GM23248 (cell line): ENCODE measurements at regions not wholly inside any gene's neighbourhood (a gene's known extent, or its start where the extent isn't known, plus 50 kb on each side); places are given as distances from the start of the nearest gene placed in this dataset.
"Not testable (repeated sequence)": the region's sequence is repeated elsewhere in the genome, so short reads cannot be mapped to it uniquely, and the experiment has no call there.

ENCODE experiments used
- DNase-seq: peaks from one replicate; pipeline ENCODE4 v3.0.0-alpha.2; 2015
- H2AFZ ChIP-seq: fragments of 200-600 bp; sonication (generic); 2 replicates; pipeline ENCODE4 v1.6.1; 2016; ENCODE audit warnings: antibody characterized with exemption
- H3F3A ChIP-seq: fragments of 200-600 bp; sonication (generic); 2 replicates; pipeline ENCODE4 v1.6.1; 2016; ENCODE audit warnings: mild to moderate bottlenecking, antibody characterized with exemption, mixed run types; ENCODE audit not compliant: insufficient read depth
- H3K27ac ChIP-seq: fragments of 200-600 bp; sonication (generic); 2 replicates; pipeline ENCODE4 v1.5.1; 2016; ENCODE audit warnings: mild to moderate bottlenecking
- H3K27me3 ChIP-seq: fragments of 200-600 bp; sonication (generic); replicated peaks from 2 replicates; pipeline ENCODE4 v1.6.1; 2016; ENCODE audit warnings: mild to moderate bottlenecking; ENCODE audit not compliant: insufficient read depth
- H3K36me3 ChIP-seq: fragments of 200-600 bp; sonication (generic); 2 replicates; pipeline ENCODE4 v1.6.1; 2016; ENCODE audit warnings: low read depth, mild to moderate bottlenecking
- H3K4me1 ChIP-seq: fragments of 200-600 bp; sonication (generic); 2 replicates; pipeline ENCODE4 v1.6.1; 2016; ENCODE audit warnings: mild to moderate bottlenecking; ENCODE audit not compliant: insufficient read depth
- H3K4me2 ChIP-seq: fragments of 200-600 bp; sonication (generic); one replicate; pipeline ENCODE4 v1.6.1; 2016; ENCODE audit warnings: mild to moderate bottlenecking; ENCODE audit not compliant: unreplicated experiment
- H3K4me3 ChIP-seq: fragments of 200-600 bp; sonication (generic); 2 replicates; pipeline ENCODE4 v1.5.1; 2016; ENCODE audit warnings: mild to moderate bottlenecking
- H3K79me2 ChIP-seq: fragments of 200-600 bp; sonication (generic); 2 replicates; pipeline ENCODE4 v1.6.1; 2016; ENCODE audit warnings: mild to moderate bottlenecking; ENCODE audit not compliant: insufficient read depth
- H3K9ac ChIP-seq: fragments of 200-600 bp; sonication (generic); 2 replicates; pipeline ENCODE4 v1.6.1; 2016; ENCODE audit warnings: mild to moderate bottlenecking
- H3K9me2 ChIP-seq: fragments of 200-600 bp; sonication (generic); 2 replicates; pipeline ENCODE4 v1.6.1; 2016; ENCODE audit warnings: mixed run types, mild to moderate bottlenecking, moderate library complexity; ENCODE audit not compliant: insufficient read depth
- H3K9me3 ChIP-seq: fragments of 200-600 bp; sonication (generic); one replicate; pipeline ENCODE4 v1.6.1; 2017; ENCODE audit warnings: low read depth
- H4K20me1 ChIP-seq: fragments of 200-600 bp; sonication (generic); 2 replicates; pipeline ENCODE4 v1.6.0; 2016; ENCODE audit not compliant: insufficient read depth
- EZH2 ChIP-seq: fragments of 200-600 bp; sonication (generic); IDR thresholded peaks from 2 replicates; pipeline ENCODE4 v1.6.1; 2018; ENCODE audit warnings: antibody characterized with exemption, mild to moderate bottlenecking; ENCODE audit not compliant: insufficient read depth, poor library complexity, severe bottlenecking
- EZH2phosphoT487 ChIP-seq: fragments of 200-600 bp; sonication (generic); IDR thresholded peaks from 2 replicates; pipeline ENCODE4 v1.6.1; 2018; ENCODE audit warnings: antibody characterized with exemption, moderate library complexity, mild to moderate bottlenecking, low read depth; ENCODE audit not compliant: insufficient read depth
- whole genome bisulfite sequencing, 2 experiments: methylation state at CpG; one replicate each; pipeline ENCODE4 v1.1.6; 2015 to 2017; ENCODE audit warnings: low lambda C conversion rate in 2 of 2, low coverage in 1 of 2; ENCODE audit errors: missing lambda C conversion rate in 2 of 2; 5-methylcytosine and 5-hydroxymethylcytosine counted together
- in situ Hi-C: fragments of 300-500 bp; cut with MboI; formaldehyde crosslinking; loops from 2 replicates; pipeline ENCODE4 v1.15.0; 2020

- no peak overlapping the region for H3K27ac ChIP-seq
- in situ Hi-C loops: no loop called here
- no peaks in the 10 kb centered on the region for H3K9me3 ChIP-seq
- no peaks in the 10 kb centered on the region for H3K27me3 ChIP-seq
- H3K79me2 ChIP-seq: no peaks in the 10 kb centered on the region
- DNase-seq: no peak
- H3K36me3 ChIP-seq: no peaks in the 10 kb centered on the region
- H2AFZ ChIP-seq: no peak overlapping the region
- TF ChIP-seq EZH2phosphoT487 (no peak), EZH2 (no peak)
- H3K9ac ChIP-seq: no peak overlapping the region
- H3K4me3 ChIP-seq: no peak overlapping the region
- no peaks in the 10 kb centered on the region for H3F3A ChIP-seq
- WGBS, 2 experiments: 34% methylated on average over 59 to 61 of the region's 105 CpGs
- H3K9me2 ChIP-seq: no peaks in the 10 kb centered on the region
- H4K20me1 ChIP-seq: no peaks in the 10 kb centered on the region
- no peak overlapping the region for H3K4me2 ChIP-seq
- no peaks in the 10 kb centered on the region for H3K4me1 ChIP-seq
These were observed 251.4 kb downstream of the ANKRD30B start for GRCh38 chr18:14999085-14999975.

GRCh38 chr18:15000119-15001037, 252.4 kb downstream of the ANKRD30B start:
- H4K20me1 ChIP-seq, H3K36me3 ChIP-seq, H3K79me2 ChIP-seq, in situ Hi-C loops, H3K27me3 ChIP-seq, H3K4me1 ChIP-seq, H3F3A ChIP-seq, H3K27ac ChIP-seq, H3K9me3 ChIP-seq, H3K4me3 ChIP-seq, DNase-seq, H3K9ac ChIP-seq, H3K9me2 ChIP-seq, H3K4me2 ChIP-seq, H2AFZ ChIP-seq: not testable (repeated sequence)
- WGBS, 2 experiments: 46 to 56% methylated on average over 35 to 36 of the region's 54 CpGs

- whole genome bisulfite sequencing, 2 experiments: 62 to 65% methylated on average over 11 to 21 of the region's 21 CpGs
- H3K9me3 ChIP-seq, H3K79me2 ChIP-seq, H3K4me1 ChIP-seq, H3K27ac ChIP-seq, H3K9me2 ChIP-seq, H3K9ac ChIP-seq, H3K4me3 ChIP-seq, H2AFZ ChIP-seq, H3F3A ChIP-seq, H3K4me2 ChIP-seq, in situ Hi-C loops, DNase-seq, H4K20me1 ChIP-seq, H3K36me3 ChIP-seq, H3K27me3 ChIP-seq: not testable (repeated sequence)
These were observed 253.2 kb downstream of the ANKRD30B start for GRCh38 chr18:15001038-15001794.

- H3K4me2 ChIP-seq, in situ Hi-C loops: not testable (repeated sequence)
These were observed 253.8 kb downstream of the ANKRD30B start for GRCh38 chr18:15001795-15002107.

DNA sequence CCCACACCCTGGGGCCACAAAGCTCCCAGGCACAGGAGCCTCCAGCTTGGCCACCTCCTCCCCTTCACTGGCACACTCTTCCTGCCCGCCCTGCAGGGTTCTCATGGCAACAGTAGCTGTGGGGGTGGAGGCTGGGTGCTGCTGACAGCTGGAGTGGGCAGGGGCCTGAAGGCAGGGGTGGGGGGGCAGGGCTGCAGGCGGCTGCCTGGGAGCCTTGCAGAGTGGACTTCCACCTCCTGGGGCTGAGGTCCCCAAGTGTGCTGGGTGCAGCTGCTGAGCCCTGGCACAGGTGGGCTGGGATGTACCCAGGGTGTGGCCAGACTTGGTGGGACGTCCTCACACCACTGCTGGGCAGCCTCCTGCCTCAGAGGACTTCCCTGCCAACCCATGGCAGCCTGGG, 254.8 kb downstream of the ANKRD30B start:
- H3K9ac ChIP-seq, in situ Hi-C loops, H3K27me3 ChIP-seq, H2AFZ ChIP-seq, H3K79me2 ChIP-seq, H4K20me1 ChIP-seq, H3K4me2 ChIP-seq, H3K27ac ChIP-seq, DNase-seq, H3K9me2 ChIP-seq, H3K9me3 ChIP-seq, H3K4me3 ChIP-seq, H3K36me3 ChIP-seq, H3F3A ChIP-seq, H3K4me1 ChIP-seq: not testable (repeated sequence)
- 37 to 54% methylated on average over 2 to 3 of the region's 3 CpGs for WGBS, 2 experiments

More at GRCh38 chr18:15001795-15002107, 253.8 kb downstream of the ANKRD30B start:
- H3K9me2 ChIP-seq, H3K4me3 ChIP-seq, H3F3A ChIP-seq, H2AFZ ChIP-seq, H3K4me1 ChIP-seq, H3K36me3 ChIP-seq, DNase-seq, H3K79me2 ChIP-seq, H3K9ac ChIP-seq, H4K20me1 ChIP-seq, H3K27me3 ChIP-seq, H3K9me3 ChIP-seq, H3K27ac ChIP-seq: not testable (repeated sequence)
- 55 to 56% methylated on average over 6 to 9 of the region's 10 CpGs for WGBS, 2 experiments

- H2AFZ ChIP-seq, H3K79me2 ChIP-seq, H3K9me3 ChIP-seq, H3K4me1 ChIP-seq, H3K36me3 ChIP-seq, H4K20me1 ChIP-seq, H3K4me3 ChIP-seq, H3K27me3 ChIP-seq, H3F3A ChIP-seq, in situ Hi-C loops, H3K9me2 ChIP-seq, H3K4me2 ChIP-seq, DNase-seq, H3K9ac ChIP-seq, H3K27ac ChIP-seq: not testable (repeated sequence)
- WGBS, 2 experiments: 78 to 88% methylated on average over 7 to 8 of the region's 12 CpGs
These were observed 255.3 kb downstream of the ANKRD30B start for GRCh38 chr18:15003231-15003630.
